Breast epithelium (tissue), 3 donors: ENCODE measurements at regions not wholly inside any gene's neighbourhood (a gene's known extent, or its start where the extent isn't known, plus 50 kb on each side); places are given as distances from the start of the nearest gene placed in this dataset.

Source experiments
- POLR2A ChIP-seq: fragments of 450-650 bp; IDR thresholded peaks from one replicate; pipeline ENCODE4 v1.6.1; 2016; ENCODE audit warnings: antibody characterized with exemption, mild to moderate bottlenecking, moderate library complexity
- POLR2AphosphoS5 ChIP-seq, 3 donors: sonication (generic); formaldehyde crosslinking; IDR thresholded peaks; one replicate each; pipeline ENCODE4 v1.6.1; 2017; ENCODE audit warnings: antibody characterized with exemption in 3 of 3
- TF ChIP-seq, protein P1 (sequence below), 3 donors: fragments of 450-650 bp; IDR thresholded peaks; one replicate each; pipeline ENCODE4 v1.5.1; 2016 to 2017; ENCODE audit warnings: antibody characterized with exemption in 3 of 3, mild to moderate bottlenecking in 3 of 3, moderate library complexity in 3 of 3

DNA sequence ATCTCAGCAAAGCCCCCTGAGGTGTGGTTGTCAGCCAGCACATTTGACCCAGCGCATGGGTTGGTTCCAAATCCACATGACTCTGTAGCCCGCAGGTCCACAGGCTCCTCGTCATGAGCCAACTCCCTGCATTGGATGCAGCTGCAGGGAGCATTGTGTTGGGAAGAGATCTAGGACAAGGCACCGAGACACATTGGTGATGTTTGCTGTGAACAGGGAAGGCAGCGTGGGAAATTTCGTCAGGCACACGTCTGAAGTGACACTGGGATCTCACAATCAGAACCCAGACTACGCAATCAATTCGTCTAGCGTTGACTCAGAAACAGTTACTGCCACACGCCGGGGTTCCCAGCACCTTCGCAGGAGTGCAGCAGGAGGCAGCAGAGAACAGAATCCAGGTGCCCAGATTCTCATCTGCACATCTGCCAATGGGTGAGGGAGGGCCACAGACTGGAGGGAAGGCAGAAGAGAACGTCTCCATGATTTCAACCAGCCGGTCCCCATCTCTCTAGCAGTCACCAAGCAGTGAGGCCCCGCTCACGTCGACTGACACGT lies 177.0 kb downstream of the TTLL2 start:
- TF ChIP-seq POLR2A, result no peak
- TF ChIP-seq, protein P1, sequence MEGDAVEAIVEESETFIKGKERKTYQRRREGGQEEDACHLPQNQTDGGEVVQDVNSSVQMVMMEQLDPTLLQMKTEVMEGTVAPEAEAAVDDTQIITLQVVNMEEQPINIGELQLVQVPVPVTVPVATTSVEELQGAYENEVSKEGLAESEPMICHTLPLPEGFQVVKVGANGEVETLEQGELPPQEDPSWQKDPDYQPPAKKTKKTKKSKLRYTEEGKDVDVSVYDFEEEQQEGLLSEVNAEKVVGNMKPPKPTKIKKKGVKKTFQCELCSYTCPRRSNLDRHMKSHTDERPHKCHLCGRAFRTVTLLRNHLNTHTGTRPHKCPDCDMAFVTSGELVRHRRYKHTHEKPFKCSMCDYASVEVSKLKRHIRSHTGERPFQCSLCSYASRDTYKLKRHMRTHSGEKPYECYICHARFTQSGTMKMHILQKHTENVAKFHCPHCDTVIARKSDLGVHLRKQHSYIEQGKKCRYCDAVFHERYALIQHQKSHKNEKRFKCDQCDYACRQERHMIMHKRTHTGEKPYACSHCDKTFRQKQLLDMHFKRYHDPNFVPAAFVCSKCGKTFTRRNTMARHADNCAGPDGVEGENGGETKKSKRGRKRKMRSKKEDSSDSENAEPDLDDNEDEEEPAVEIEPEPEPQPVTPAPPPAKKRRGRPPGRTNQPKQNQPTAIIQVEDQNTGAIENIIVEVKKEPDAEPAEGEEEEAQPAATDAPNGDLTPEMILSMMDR (IDR thresholded peaks at IDR 0.05), result peak in 2 of 3 donors; percentile 42 to 57
- no peak for TF ChIP-seq POLR2AphosphoS5 (IDR thresholded peaks at IDR 0.05)
